GM18519 (cell line): ENCODE measurements at regions not wholly inside any gene's neighbourhood (a gene's known extent, or its start where the extent isn't known, plus 50 kb on each side); places are given as distances from the start of the nearest gene placed in this dataset.
"Not testable (repeated sequence)": the region's sequence is repeated elsewhere in the genome, so short reads cannot be mapped to it uniquely, and the experiment has no call there.

ENCODE experiments used
- ATAC-seq: cut with Tn5 transposase; IDR thresholded peaks from one replicate; pipeline ENCODE4 v1.9.1; 2021; ENCODE audit warnings: mild to moderate bottlenecking, moderate library complexity; ENCODE audit not compliant: unreplicated experiment, low FRiP score

DNA sequence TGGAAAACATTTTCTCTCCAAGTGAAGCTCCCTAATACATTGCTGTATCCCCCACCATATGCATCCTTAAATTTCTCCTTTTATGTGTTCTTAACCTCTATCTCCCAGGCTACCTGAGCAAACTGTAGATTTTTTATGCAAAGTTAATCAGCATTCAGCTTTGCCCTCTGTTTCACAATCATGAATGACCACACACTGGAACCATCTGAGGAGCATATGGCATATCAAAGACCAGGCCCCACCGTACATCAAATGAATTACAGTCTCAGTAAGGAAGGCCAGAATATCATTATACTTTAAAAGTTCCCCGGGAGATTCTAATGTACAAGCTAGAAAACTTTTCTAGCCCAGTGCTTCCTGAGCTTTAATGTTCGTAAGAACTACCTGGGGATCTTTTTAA, 115.5 kb upstream of the NECTIN3 start:
- ATAC-seq, result no peak

DNA sequence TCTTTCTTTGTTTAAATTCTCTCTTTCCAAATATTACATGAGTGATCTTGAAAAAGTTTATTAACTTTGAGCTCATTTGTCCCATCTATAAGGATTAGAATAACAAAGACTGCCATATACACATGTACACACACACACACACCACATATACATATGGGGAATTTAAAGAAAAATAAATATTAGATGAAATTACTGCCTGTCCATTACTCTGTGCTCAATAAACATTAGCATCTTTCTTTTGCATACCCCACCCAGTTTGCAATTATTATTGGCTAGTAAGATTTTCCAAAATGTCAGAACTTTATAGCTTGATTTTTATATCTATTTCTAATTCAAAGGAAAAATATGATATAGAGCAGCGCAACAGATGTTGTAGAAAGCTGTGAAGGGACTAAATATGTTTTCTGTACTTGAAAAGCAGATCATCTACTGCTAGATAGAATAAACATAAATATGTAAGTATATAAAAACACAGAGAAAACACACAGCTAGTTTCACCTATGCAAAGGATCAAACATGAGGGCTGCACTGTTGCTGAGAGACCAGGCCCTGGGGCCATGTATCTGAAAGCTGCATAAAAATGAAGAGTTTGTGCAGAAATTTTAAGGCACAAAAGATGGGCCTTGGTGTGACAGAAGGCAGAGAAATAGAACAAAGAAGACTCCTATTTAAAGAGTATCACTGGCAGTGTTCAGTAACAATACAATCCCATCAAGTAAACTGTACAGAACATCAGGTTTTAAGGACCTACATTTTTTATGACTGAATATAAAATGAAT, 114.2 kb upstream of the NECTIN3 start:
- no peak for ATAC-seq

GRCh38 chr3:110958313-110959147, 113.1 kb upstream of the NECTIN3 start:
- no peak for ATAC-seq

DNA sequence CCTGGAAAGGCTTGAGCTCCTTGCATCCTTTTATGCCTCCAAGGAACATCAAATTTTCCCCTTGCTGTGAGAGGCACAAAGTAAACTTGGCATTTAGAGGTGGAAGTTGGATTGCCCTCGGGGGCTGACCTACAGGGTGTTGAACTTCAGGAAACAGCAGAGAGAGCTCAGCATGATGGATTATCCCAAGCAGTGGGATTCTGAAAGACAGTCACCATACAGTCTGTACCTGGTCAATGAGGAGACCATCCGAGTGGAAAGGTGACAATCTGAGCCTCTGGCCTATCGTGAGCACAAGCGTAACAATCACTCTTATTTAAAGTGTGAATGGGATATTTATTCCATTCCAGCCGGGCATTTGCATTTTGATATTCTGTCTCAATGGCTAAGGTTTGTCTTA, 105.6 kb upstream of the NECTIN3 start:
- no peak for ATAC-seq

DNA sequence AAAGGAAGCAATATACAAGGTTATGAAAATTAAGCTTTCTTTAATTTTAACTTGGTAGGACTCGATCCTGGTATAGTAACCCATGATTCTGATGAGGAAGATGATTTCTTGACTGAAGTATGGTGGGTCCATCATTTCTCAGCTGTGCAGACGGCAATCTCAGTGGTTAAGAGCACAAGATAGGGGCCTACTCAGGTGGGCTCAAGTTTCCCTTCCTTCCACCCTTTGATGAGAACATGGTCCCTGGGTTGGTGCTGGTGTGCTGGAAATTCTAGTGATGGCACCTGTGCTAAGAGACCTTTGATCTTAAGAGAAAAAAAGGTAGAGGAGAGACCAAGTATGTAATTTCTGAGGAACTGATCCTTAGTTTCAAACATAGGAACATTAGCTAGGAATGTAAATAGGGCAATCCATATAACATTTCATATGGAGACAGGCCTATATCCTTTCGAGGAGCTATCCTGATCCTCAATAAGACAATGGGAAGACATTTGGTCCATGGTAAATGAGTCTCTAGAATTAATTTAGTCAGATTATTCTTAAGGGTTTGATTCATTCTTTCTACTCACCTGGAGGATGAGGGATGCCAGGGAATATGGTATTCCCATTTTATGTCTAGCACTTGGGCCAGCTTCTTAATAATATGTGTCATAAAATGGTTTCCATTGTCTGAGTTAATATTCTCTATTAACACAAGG, 104.5 kb upstream of the NECTIN3 start:
- ATAC-seq, result no peak

- no peak for ATAC-seq
Measured at GRCh38 chr3:110968076-110968475, 103.5 kb upstream of the NECTIN3 start.

- ATAC-seq, result no peak
Measured at GRCh38 chr3:110969229-110970211, 102.1 kb upstream of the NECTIN3 start.

GRCh38 chr3:110971010-110971601, 100.5 kb upstream of the NECTIN3 start:
- ATAC-seq, result no peak

- no peak for ATAC-seq
Measured at GRCh38 chr3:110973263-110973895, 98.2 kb upstream of the NECTIN3 start.

- ATAC-seq, result no peak
Measured at GRCh38 chr3:110974902-110975301, 96.7 kb upstream of the NECTIN3 start.

DNA sequence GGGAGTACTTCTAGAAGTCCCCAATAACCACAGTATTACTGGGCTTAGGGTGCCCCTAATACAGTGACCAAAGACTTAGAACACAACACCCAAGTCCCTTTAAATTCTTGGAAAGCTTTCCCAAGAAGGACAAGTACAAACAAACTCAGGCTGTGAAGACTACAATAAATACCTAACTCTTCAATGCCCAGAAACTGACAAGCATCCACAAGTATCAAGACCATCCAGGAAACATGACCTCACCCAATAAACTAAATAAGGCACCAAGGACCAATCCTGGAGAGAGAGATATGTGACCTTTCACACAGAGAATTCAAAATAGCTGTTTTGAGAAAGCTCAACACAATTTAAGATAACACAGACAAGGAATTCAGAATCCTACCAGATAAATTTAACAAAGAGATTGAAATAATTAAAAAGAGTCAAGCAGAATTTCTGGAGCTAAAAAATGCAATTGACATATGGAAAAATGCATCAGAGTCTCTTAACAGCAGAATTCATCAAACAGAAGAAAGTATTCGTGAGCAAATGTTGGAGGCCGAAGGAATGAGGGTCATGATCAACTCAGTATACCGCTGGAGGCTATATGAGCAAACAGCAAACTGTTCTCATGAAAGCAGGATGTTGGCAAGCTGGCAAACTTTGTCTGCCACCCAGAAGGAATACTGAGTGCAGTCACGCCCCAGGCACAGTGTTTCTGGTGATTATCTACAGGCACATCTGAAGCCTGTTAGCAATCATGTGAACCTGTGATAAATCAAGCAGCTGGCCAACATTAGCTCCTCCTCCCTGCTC, 87.0 kb upstream of the NECTIN3 start:
- ATAC-seq, result no peak

DNA sequence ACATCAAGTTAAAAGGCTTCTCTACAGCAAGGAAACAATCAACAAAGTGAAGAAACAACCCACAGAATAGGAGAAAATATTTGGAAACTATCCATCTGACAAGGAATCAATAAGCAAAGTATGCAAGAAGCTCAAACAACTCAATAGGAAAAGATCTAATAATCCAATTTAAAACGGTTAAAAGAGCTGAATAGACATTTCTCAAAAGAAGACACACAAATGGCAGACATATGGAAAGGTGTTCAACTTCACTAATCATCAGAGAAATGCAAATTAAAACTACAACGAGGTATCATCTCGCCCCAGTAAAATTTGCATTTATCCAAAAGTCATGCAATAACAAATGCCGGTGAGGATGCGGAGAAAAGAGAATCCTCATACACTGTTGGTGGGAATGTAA, 82.2 kb upstream of the NECTIN3 start:
- no peak for ATAC-seq

DNA sequence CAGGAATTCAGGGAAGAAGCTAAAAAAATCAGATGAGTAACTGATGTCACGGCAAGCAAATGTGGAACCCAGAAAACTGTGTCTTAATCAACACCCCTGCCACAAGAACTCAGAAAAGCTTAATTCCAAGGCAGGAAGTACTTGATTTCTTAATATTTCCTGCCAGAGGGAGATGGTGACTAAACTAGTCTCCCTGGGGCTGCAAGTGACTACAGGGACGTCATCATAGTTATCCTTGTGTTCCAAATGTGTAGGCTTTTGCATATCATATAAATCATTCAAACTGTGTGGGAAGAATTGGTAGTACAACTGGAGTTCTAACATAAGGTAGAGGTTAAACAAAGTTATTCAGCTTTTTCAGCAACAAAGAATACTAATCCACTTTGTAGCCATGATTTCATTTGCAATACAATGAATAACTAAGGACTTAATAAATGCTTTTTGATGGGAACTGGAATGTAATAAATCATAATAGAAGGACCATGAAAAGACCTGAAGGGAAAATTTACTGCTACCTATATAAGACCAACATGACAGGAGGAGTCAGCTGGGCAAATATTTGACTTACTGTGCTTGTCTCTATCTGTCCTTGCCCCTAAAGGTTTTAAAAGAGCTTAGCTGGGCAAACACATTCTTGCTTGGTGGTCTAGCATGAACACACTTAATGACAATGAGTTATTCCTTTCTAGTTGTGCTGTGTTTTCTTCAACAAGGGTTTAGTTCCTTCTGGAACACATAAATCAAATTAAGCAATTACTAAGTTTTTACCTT, 76.0 kb upstream of the NECTIN3 start:
- ATAC-seq, result no peak

- ATAC-seq, result not testable (repeated sequence)
Measured at GRCh38 chr3:110998766-110999165, 72.8 kb upstream of the NECTIN3 start.

DNA sequence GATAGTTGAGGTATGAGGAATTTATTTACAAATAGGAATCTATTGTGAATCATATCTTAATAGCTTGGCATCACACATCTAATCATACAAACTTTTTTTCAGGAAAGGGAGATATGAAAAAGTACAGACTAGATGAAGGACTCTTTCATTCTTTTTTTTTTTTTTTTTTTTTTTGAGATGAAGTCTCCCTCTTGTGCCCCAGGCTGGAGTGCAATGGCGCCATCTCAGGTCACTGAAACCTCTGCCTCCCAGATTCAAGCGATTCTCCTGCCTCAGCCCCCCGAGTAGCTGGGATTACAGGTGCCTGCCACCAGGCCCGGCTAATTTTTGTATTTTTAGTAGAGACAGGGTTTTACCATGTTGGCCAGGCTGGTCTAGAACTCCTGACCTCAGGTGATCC, 65.1 kb upstream of the NECTIN3 start:
- not testable (repeated sequence) for ATAC-seq

DNA sequence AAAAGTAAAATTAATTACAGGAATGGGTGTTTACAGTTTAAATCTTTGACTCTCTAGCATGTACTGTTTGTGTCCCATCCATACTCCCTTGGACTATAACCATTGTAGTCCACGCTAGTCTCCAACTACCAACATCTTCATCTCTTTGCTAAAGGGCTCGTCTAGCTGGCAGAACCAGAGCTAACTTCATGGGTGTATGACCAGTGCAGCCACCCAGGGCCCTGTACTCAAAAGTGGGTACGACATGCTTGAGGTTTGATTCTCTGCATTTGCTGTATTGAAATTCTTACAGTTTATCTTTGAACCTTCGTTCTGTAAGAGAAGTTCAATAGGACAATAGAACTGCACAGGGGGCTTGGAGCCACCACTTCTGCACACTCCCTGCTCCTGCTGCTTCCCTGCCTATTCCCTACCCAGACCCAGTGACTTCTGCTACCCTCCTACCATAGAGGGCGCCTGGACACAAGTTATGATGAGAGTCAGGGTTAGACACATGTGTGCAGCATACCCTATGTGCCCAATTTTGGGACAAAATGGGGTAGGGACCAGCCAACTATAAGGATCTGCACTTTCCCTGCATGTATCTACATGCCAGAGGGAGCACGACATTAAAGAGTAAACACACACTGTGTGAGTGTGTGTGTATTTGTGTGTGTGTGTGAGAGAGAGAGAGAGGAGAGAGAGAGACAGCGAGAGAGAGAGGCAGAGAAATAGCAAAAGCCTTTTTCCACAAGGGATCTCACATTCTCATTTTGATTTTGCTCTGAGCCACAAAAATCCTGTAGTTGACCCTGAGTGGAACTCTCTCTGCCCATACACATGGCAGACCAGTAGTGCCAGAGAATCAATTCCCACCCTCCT, 59.0 kb upstream of the NECTIN3 start:
- no peak for ATAC-seq
